B cell (primary cell): ENCODE measurements at regions not wholly inside any gene's neighbourhood (a gene's known extent, or its start where the extent isn't known, plus 50 kb on each side); places are given as distances from the start of the nearest gene placed in this dataset.

Experiments
- ATAC-seq: fragments of 200-7000 bp; cut with Tn5 transposase; one replicate; pipeline ENCODE4 v1.10.0; 2021; ENCODE audit warnings: low read depth, mild to moderate bottlenecking, moderate number of reproducible peaks, moderate library complexity
- CTCF ChIA-PET: fragments of 350-600 bp; sonication (Branson Sonifier 250); formaldehyde crosslinking; loops from one replicate; lab custom pipeline; 2021; ENCODE audit warnings: antibody characterized with exemption, inconsistent platforms; lab: Charles Lee
- POLR2A ChIA-PET: fragments of 350-600 bp; sonication (Branson Sonifier 250); formaldehyde crosslinking; loops from one replicate; lab custom pipeline; 2021; ENCODE audit warnings: antibody characterized with exemption; lab: Charles Lee
- DNase-seq: peaks from one replicate; pipeline ENCODE4 v3.0.0; 2013
- H2AFZ ChIP-seq: 2 replicates; pipeline ENCODE4 v1.6.1; 2012; ENCODE audit warnings: mild to moderate bottlenecking, low read depth, low read length; ENCODE audit not compliant: insufficient read depth, poor library complexity, severe bottlenecking
- H3K27ac ChIP-seq, 2 donors: 1 replicate in 1 of 2; 2 replicates in 1 of 2; pipeline ENCODE4 v1.5.1; 2012 to 2013; ENCODE audit warnings: low read length in 2 of 2, mild to moderate bottlenecking in 2 of 2, moderate library complexity in 1 of 2
- H3K27me3 ChIP-seq, 4 experiments: fragments of 200-600 bp in 1 of 4; sonication (generic) in 1 of 4; replicated peaks in 1 of 4; 1 replicate in 2 of 4; 2 replicates in 2 of 4; pipeline versions ENCODE4 v1.6.1 to v1.7.0; 2013 to 2016; ENCODE audit warnings: low read length in 3 of 4, mild to moderate bottlenecking in 2 of 4, mixed read lengths in 1 of 4, moderate library complexity in 1 of 4; ENCODE audit not compliant: insufficient read depth in 4 of 4, control insufficient read depth in 3 of 4; ENCODE audit errors: control extremely low read depth in 1 of 4
- H3K36me3 ChIP-seq, 2 experiments: replicated peaks in 1 of 2; 1 replicate in 1 of 2; 2 replicates in 1 of 2; pipeline versions ENCODE4 v1.6.1 to v1.7.1; 2013; ENCODE audit warnings: low read length in 1 of 2; ENCODE audit not compliant: insufficient read depth in 2 of 2, control insufficient read depth in 1 of 2; ENCODE audit errors: control extremely low read depth in 1 of 2, extremely low read depth in 1 of 2
- H3K4me1 ChIP-seq, 2 donors: fragments of 200-600 bp in 1 of 2; sonication (generic) in 1 of 2; 1 replicate in 1 of 2; 2 replicates in 1 of 2; pipeline versions ENCODE4 v1.5.1 to v1.6.1; 2013 to 2017; ENCODE audit warnings: low read length in 2 of 2; ENCODE audit not compliant: control insufficient read depth in 2 of 2, insufficient read depth in 2 of 2
- H3K4me2 ChIP-seq: replicated peaks from 2 replicates; pipeline ENCODE3; 2012; ENCODE audit warnings: mild to moderate bottlenecking, low read depth, low read length; ENCODE audit not compliant: poor library complexity, severe bottlenecking
- H3K4me3 ChIP-seq, 5 experiments: fragments of 200-600 bp in 1 of 5; sonication (generic) in 1 of 5; 1 replicate in 3 of 5; 2 replicates in 2 of 5; pipeline versions ENCODE4 v1.5.1 to v1.7.0; 2011 to 2016; ENCODE audit warnings: low read length in 4 of 5, mild to moderate bottlenecking in 4 of 5, low read depth in 2 of 5, control low read depth in 1 of 5, moderate library complexity in 1 of 5; ENCODE audit not compliant: insufficient read depth in 1 of 5; ENCODE audit errors: control extremely low read depth in 1 of 5, extremely low read depth in 1 of 5
- H3K79me2 ChIP-seq: fragments of 200-600 bp; sonication (generic); one replicate; pipeline ENCODE4 v1.6.0; 2016; ENCODE audit warnings: low read length; ENCODE audit not compliant: control insufficient read depth, insufficient read depth
- H3K9ac ChIP-seq: fragments of 200-600 bp; sonication (generic); 2 replicates; pipeline ENCODE4 v1.6.1; 2017; ENCODE audit warnings: mild to moderate bottlenecking, low read length, moderate library complexity
- H3K9me3 ChIP-seq, 3 donors: one replicate each; pipeline versions ENCODE4 v1.6.1 to v1.7.1; 2013; ENCODE audit warnings: low read length in 2 of 3; ENCODE audit not compliant: control insufficient read depth in 2 of 3, insufficient read depth in 1 of 3; ENCODE audit errors: control extremely low read depth in 1 of 3
- H4K20me1 ChIP-seq: 2 replicates; pipeline ENCODE4 v1.6.0; 2012; ENCODE audit warnings: mild to moderate bottlenecking, low read length; ENCODE audit not compliant: insufficient read depth, control insufficient read depth, poor library complexity, severe bottlenecking
- H3K27ac Mint-ChIP-seq: one replicate; pipeline ENCODE4 v1.8.0; 2021; ENCODE audit warnings: mixed read lengths
- H3K27me3 Mint-ChIP-seq: one replicate; pipeline ENCODE4 v1.8.0; 2021; ENCODE audit warnings: mixed read lengths
- H3K4me1 Mint-ChIP-seq: one replicate; pipeline ENCODE4 v1.8.0; 2021; ENCODE audit warnings: mixed read lengths
- H3K4me3 Mint-ChIP-seq: one replicate; pipeline ENCODE4 v1.8.0; 2021; ENCODE audit warnings: mixed read lengths
- H3K9me3 Mint-ChIP-seq: one replicate; pipeline ENCODE4 v1.8.0; 2022; ENCODE audit warnings: mixed read lengths; ENCODE audit not compliant: insufficient read depth
- CTCF ChIP-seq: fragments of 200-600 bp; IDR thresholded peaks from one replicate; pipeline ENCODE4 v1.8.0; 2022; ENCODE audit warnings: antibody characterized with exemption, mild to moderate bottlenecking
- EZH2 ChIP-seq: IDR thresholded peaks from 2 replicates; pipeline ENCODE4 v1.6.1; 2012; ENCODE audit warnings: borderline replicate concordance, low read depth, mild to moderate bottlenecking, moderate library complexity, low read length; ENCODE audit not compliant: insufficient read depth, poor library complexity, severe bottlenecking
- WGBS: methylation state at CpG from one replicate; pipeline ENCODE4 v1.1.5; 2013; ENCODE audit warnings: missing lambda C conversion rate; ENCODE audit not compliant: insufficient coverage; 5-methylcytosine and 5-hydroxymethylcytosine counted together
- intact Hi-C: fragments of 100-400 bp; cut with micrococcal nuclease; formaldehyde crosslinking; loops from one replicate; pipeline ENCODE4 v1.10.0; 2022

GRCh38 chr3:124565551-124565950 lies 164.7 kb upstream of the UMPS start:
- CTCF ChIA-PET: interaction anchor here (0.9 to 10.1 kb wide), 8 partner anchors 8 to 122 kb away, joined by 3 to 145 read pairs (median 4); no protein-coding TSS in a partner anchor
- WGBS: 93% methylated on average over 6 of the region's 6 CpGs
- no peak overlapping the region for H2AFZ ChIP-seq

GRCh38 chr3:124566701-124567100 lies 163.6 kb upstream of the UMPS start:
- no peaks in the 10 kb centered on the region for H4K20me1 ChIP-seq
- no peaks in the 10 kb centered on the region for H3K9me3 Mint-ChIP-seq
- ATAC-seq: no peak
- POLR2A ChIA-PET: no interaction called here
- no peak overlapping the region for H3K9ac ChIP-seq
- no peak for TF ChIP-seq EZH2
- TF ChIP-seq CTCF: no peak
- no peaks in the 10 kb centered on the region for H3K36me3 ChIP-seq
- no peak overlapping the region for H3K27ac ChIP-seq
- H3K4me1 Mint-ChIP-seq: peaks cover 3% of the 10 kb centered on the region
- no peak for DNase-seq
- no peaks in the 10 kb centered on the region for H3K4me1 ChIP-seq
- CTCF ChIA-PET: interaction anchor here (0.9 to 10.1 kb wide), 4 partner anchors 9 to 121 kb away, joined by 3 to 145 read pairs (median 4); no protein-coding TSS in a partner anchor
- no peak overlapping the region for H3K4me2 ChIP-seq
- no peak overlapping the region for H3K4me3 ChIP-seq
- no CpG with 5 or more reads among the region's 2 CpGs for WGBS
- no peak overlapping the region for H3K4me3 Mint-ChIP-seq
- intact Hi-C loops: no loop called here
- no peak overlapping the region for H3K27ac Mint-ChIP-seq
- peaks cover 11% of the 10 kb centered on the region for H3K27me3 Mint-ChIP-seq
- no peaks in the 10 kb centered on the region for H3K9me3 ChIP-seq
- H3K27me3 ChIP-seq: peaks cover 0 to 6% (median 2%) of the 10 kb centered on the region in 4 experiments
- no peak overlapping the region for H2AFZ ChIP-seq
- H3K79me2 ChIP-seq: no peaks in the 10 kb centered on the region

More at GRCh38 chr3:124565551-124565950, 164.7 kb upstream of the UMPS start:
- Histone ChIP-seq H3K27ac (no peak overlapping the region), H3K4me3 (no peak overlapping the region), H4K20me1 (no peaks in the 10 kb centered on the region), H3K79me2 (no peaks in the 10 kb centered on the region), H3K36me3 (no peaks in the 10 kb centered on the region), H3K4me1 (no peaks in the 10 kb centered on the region), H3K4me2 (no peak overlapping the region), H3K27me3 (peaks cover 0 to 6% (median 2%) of the 10 kb centered on the region in 4 experiments), H3K9ac (no peak overlapping the region), H3K9me3 (no peaks in the 10 kb centered on the region)
- H3K27me3 Mint-ChIP-seq: peaks cover 15% of the 10 kb centered on the region
- H3K4me3 Mint-ChIP-seq: no peak overlapping the region
- POLR2A ChIA-PET: no interaction called here
- no peaks in the 10 kb centered on the region for H3K9me3 Mint-ChIP-seq
- no peak for ATAC-seq
- intact Hi-C loops: loop anchor here (1.0 kb wide), 1 partner anchor 124 kb away; no protein-coding TSS in a partner anchor
- no peak for DNase-seq
- TF ChIP-seq EZH2 (no peak), CTCF (no peak)
- no peak overlapping the region for H3K27ac Mint-ChIP-seq
- peaks cover 3% of the 10 kb centered on the region for H3K4me1 Mint-ChIP-seq
